H1 (cell line): ENCODE measurements at regions not wholly inside any gene's neighbourhood (a gene's known extent, or its start where the extent isn't known, plus 50 kb on each side); places are given as distances from the start of the nearest gene placed in this dataset.

Source experiments
- CTCF ChIA-PET: fragments of 300-600 bp; sonication (Branson Sonifier 250); formaldehyde crosslinking; loops from one replicate; lab custom pipeline; 2021; ENCODE audit not compliant: partially characterized antibody; lab: Charles Lee
- POLR2A ChIA-PET: fragments of 300-600 bp; sonication (Branson Sonifier 250); formaldehyde crosslinking; loops from one replicate; lab custom pipeline; 2021; ENCODE audit warnings: inconsistent platforms; ENCODE audit not compliant: partially characterized antibody; lab: Charles Lee
- DNase-seq, 2 experiments: peaks; one replicate each; pipeline versions ENCODE4 v3.0.0 to v3.0.0-alpha.2; 2010 to 2022; ENCODE audit warnings: low spot score in 2 of 2, low read depth in 1 of 2, mixed read lengths in 1 of 2
- FAIRE-seq: peaks from 2 replicates; lab custom pipeline; 2011; peaks lifted over from hg19 to GRCh38; lab: Jason Lieb, UNC
- H2AFZ ChIP-seq: 2 replicates; pipeline ENCODE4 v1.8.1; 2012; ENCODE audit warnings: low read length, inconsistent platforms
- H2AK5ac ChIP-seq: 2 replicates; pipeline ENCODE4 v1.6.1; 2013; ENCODE audit warnings: low read depth, low read length
- H2BK120ac ChIP-seq: replicated peaks from 2 replicates; pipeline ENCODE3; 2013; ENCODE audit warnings: low read depth, low read length, inconsistent platforms
- H2BK12ac ChIP-seq: 2 replicates; pipeline ENCODE4 v1.6.1; 2013; ENCODE audit warnings: low read depth, low read length
- H2BK15ac ChIP-seq: 2 replicates; pipeline ENCODE4 v1.6.1; 2013; ENCODE audit warnings: low read length
- H2BK20ac ChIP-seq: 2 replicates; pipeline ENCODE4 v1.6.1; 2013; ENCODE audit warnings: low read length
- H2BK5ac ChIP-seq: 2 replicates; pipeline ENCODE4 v1.6.1; 2013; ENCODE audit warnings: low read depth, low read length
- H3K14ac ChIP-seq: 2 replicates; pipeline ENCODE4 v1.6.1; 2013; ENCODE audit warnings: inconsistent platforms; ENCODE audit not compliant: insufficient read length
- H3K18ac ChIP-seq: 2 replicates; pipeline ENCODE4 v1.6.1; 2013; ENCODE audit warnings: low read length; ENCODE audit errors: extremely low read depth
- H3K23ac ChIP-seq: 2 replicates; pipeline ENCODE4 v1.6.1; 2013; ENCODE audit warnings: inconsistent platforms; ENCODE audit not compliant: insufficient read length
- H3K23me2 ChIP-seq: 2 replicates; pipeline ENCODE4 v1.6.1; 2013; ENCODE audit warnings: low read depth, low read length
- H3K27ac ChIP-seq: 2 replicates; pipeline ENCODE4 v1.6.1; 2011; ENCODE audit warnings: low read depth, low read length, inconsistent platforms
- H3K27me3 ChIP-seq, 4 experiments: replicated peaks in 1 of 4; 1 replicate in 1 of 4; 2 replicates in 3 of 4; pipeline versions ENCODE4 v1.6.1 to v1.8.1; 2011 to 2013; ENCODE audit warnings: low read length in 3 of 4, mild to moderate bottlenecking in 3 of 4, inconsistent platforms in 2 of 4, mixed read lengths in 2 of 4, moderate library complexity in 1 of 4; ENCODE audit not compliant: control insufficient read depth in 3 of 4, insufficient read depth in 3 of 4; ENCODE audit errors: extremely low read depth in 1 of 4
- H3K36me3 ChIP-seq, 4 experiments: 2 replicates each; pipeline versions ENCODE4 v1.6.1 to v1.8.1; 2011 to 2013; ENCODE audit warnings: mild to moderate bottlenecking in 4 of 4, low read length in 3 of 4, moderate library complexity in 2 of 4, control low read depth in 1 of 4, inconsistent platforms in 1 of 4; ENCODE audit not compliant: insufficient read depth in 4 of 4, control insufficient read depth in 2 of 4
- H3K4ac ChIP-seq: replicated peaks from 2 replicates; pipeline ENCODE3; 2013; ENCODE audit warnings: low read length, low read depth, mixed read lengths, inconsistent platforms; ENCODE audit not compliant: insufficient read length
- H3K4me1 ChIP-seq, 4 experiments: replicated peaks in 1 of 4; 1 replicate in 1 of 4; 2 replicates in 3 of 4; pipeline versions ENCODE4 v1.6.1 to v1.8.1; 2011 to 2013; ENCODE audit warnings: low read length in 3 of 4, inconsistent platforms in 2 of 4, mixed read lengths in 1 of 4; ENCODE audit not compliant: insufficient read depth in 4 of 4, control insufficient read depth in 3 of 4
- H3K4me2 ChIP-seq, 2 experiments: 2 replicates each; pipeline versions ENCODE4 v1.6.1 to v1.8.1; 2011 to 2013; ENCODE audit warnings: low read depth in 2 of 2, low read length in 2 of 2, control low read depth in 1 of 2, inconsistent platforms in 1 of 2, mild to moderate bottlenecking in 1 of 2; ENCODE audit not compliant: insufficient read depth in 1 of 2
- H3K4me3 ChIP-seq, 4 experiments: fragments of 200-600, 300-600 bp in 1 of 4; sonication (generic), shearing (Covaris generic), sonication (Bioruptor Twin) in 1 of 4; 2 replicates each; pipeline versions ENCODE4 v1.5.1 to v1.8.1; 2011 to 2016; ENCODE audit warnings: low read length in 4 of 4, low read depth in 3 of 4, control low read depth in 2 of 4, inconsistent platforms in 2 of 4, mild to moderate bottlenecking in 2 of 4, mixed read lengths in 1 of 4, moderate library complexity in 1 of 4; ENCODE audit not compliant: insufficient read depth in 2 of 4; ENCODE audit errors: extremely low read depth in 1 of 4
- H3K56ac ChIP-seq: replicated peaks from 2 replicates; pipeline ENCODE3; 2013; ENCODE audit warnings: low read depth, mild to moderate bottlenecking, mixed read lengths, low read length, inconsistent platforms; ENCODE audit not compliant: insufficient read length
- H3K79me1 ChIP-seq: 2 replicates; pipeline ENCODE4 v1.6.1; 2013; ENCODE audit warnings: low read depth, low read length, control low read depth
- H3K79me2 ChIP-seq, 2 experiments: 2 replicates each; pipeline versions ENCODE4 v1.6.1 to v1.8.1; 2012 to 2013; ENCODE audit warnings: low read length in 2 of 2, mild to moderate bottlenecking in 2 of 2, inconsistent platforms in 1 of 2; ENCODE audit not compliant: insufficient read depth in 2 of 2, control insufficient read depth in 1 of 2
- H3K9ac ChIP-seq, 4 experiments: replicated peaks in 1 of 4; 1 replicate in 1 of 4; 2 replicates in 3 of 4; pipeline versions ENCODE4 v1.6.1 to v1.8.1; 2011 to 2013; ENCODE audit warnings: low read depth in 3 of 4, low read length in 3 of 4, control low read depth in 2 of 4, mild to moderate bottlenecking in 2 of 4, moderate library complexity in 2 of 4, inconsistent platforms in 1 of 4; ENCODE audit errors: extremely low read depth in 1 of 4
- H3K9me3 ChIP-seq, 2 experiments: 2 replicates each; pipeline versions ENCODE4 v1.6.1 to v1.8.1; 2012 to 2013; ENCODE audit warnings: mild to moderate bottlenecking in 2 of 2, moderate library complexity in 2 of 2, control low read depth in 1 of 2, inconsistent platforms in 1 of 2, low read depth in 1 of 2, low read length in 1 of 2, mixed read lengths in 1 of 2; ENCODE audit not compliant: insufficient read depth in 2 of 2
- H4K20me1 ChIP-seq, 2 experiments: replicated peaks in 1 of 2; 2 replicates each; pipeline versions ENCODE3 to v1.8.1; 2011 to 2013; ENCODE audit warnings: inconsistent platforms in 2 of 2, low read length in 2 of 2, mild to moderate bottlenecking in 1 of 2; ENCODE audit not compliant: insufficient read depth in 2 of 2, control insufficient read depth in 1 of 2
- H4K5ac ChIP-seq: 2 replicates; pipeline ENCODE4 v1.6.1; 2013; ENCODE audit warnings: low read length, low read depth, mixed read lengths, inconsistent platforms; ENCODE audit not compliant: insufficient read length
- H4K8ac ChIP-seq: 2 replicates; pipeline ENCODE4 v1.8.0; 2013; ENCODE audit warnings: mild to moderate bottlenecking, moderate library complexity, low read length, inconsistent platforms; ENCODE audit not compliant: insufficient read depth; ENCODE audit errors: extremely low read depth
- H4K91ac ChIP-seq: replicated peaks from 2 replicates; pipeline ENCODE3; 2013; ENCODE audit warnings: low read length, mixed read lengths, inconsistent platforms; ENCODE audit not compliant: insufficient read length
- ATF2 ChIP-seq: IDR thresholded peaks from 2 replicates; pipeline ENCODE4 v1.6.1; 2012; ENCODE audit warnings: low read length, inconsistent platforms
- CBX5 ChIP-seq: fragments of 300-800, 300-1000 bp; sonication (generic); IDR thresholded peaks from 2 replicates; pipeline ENCODE4 v1.7.1; 2016; ENCODE audit warnings: antibody characterized with exemption, low read length, low read depth
- CREB1 ChIP-seq: IDR thresholded peaks from 2 replicates; pipeline ENCODE4 v1.6.1; 2012; ENCODE audit warnings: inconsistent platforms
- SAP30 ChIP-seq: fragments of 300-600 bp; sonication (generic); IDR thresholded peaks from 2 replicates; pipeline ENCODE4 v1.7.1; 2012; ENCODE audit warnings: low read length, moderate library complexity, mild to moderate bottlenecking, inconsistent platforms; ENCODE audit not compliant: insufficient read depth, insufficient replicate concordance
- SIN3A ChIP-seq, 2 experiments: IDR thresholded peaks in 1 of 2; conservative IDR thresholded peaks in 1 of 2; 2 replicates each; pipeline ENCODE4 v1.6.1; 2011 to 2012; ENCODE audit warnings: low read length in 2 of 2, improper control_type of control experiment in 1 of 2, low read depth in 1 of 2, mild to moderate bottlenecking in 1 of 2
- SIRT6 ChIP-seq: IDR thresholded peaks from one replicate; pipeline ENCODE4 v1.7.1; 2012; ENCODE audit warnings: low read length, inconsistent platforms
- SP2 ChIP-seq: IDR thresholded peaks from 2 replicates; pipeline ENCODE4 v1.6.1; 2012; ENCODE audit warnings: mild to moderate bottlenecking, low read length, inconsistent platforms
- TAF7 ChIP-seq: optimal IDR thresholded peaks from 2 replicates; pipeline ENCODE3; 2011; ENCODE audit warnings: low read depth, mild to moderate bottlenecking, inconsistent platforms, low read length, moderate library complexity, borderline replicate concordance
- WGBS, 2 experiments: shearing (Covaris generic) in 1 of 2; methylation state at CpG; one replicate each; pipeline versions ENCODE4 v1.1.6 to v1.1.7; 2013 to 2015; ENCODE audit warnings: low lambda C conversion rate in 2 of 2, mixed read lengths in 2 of 2, inconsistent platforms in 1 of 2, low coverage in 1 of 2, missing lambda C conversion rate in 1 of 2; ENCODE audit not compliant: insufficient replicate concordance in 2 of 2, insufficient coverage in 1 of 2, insufficient read length in 1 of 2; ENCODE audit errors: extremely low coverage in 1 of 2, missing lambda C conversion rate in 1 of 2; 5-methylcytosine and 5-hydroxymethylcytosine counted together

GRCh38 chr10:2989292-2989947 is 77.9 kb upstream of the PFKP start:
- no peak overlapping the region for H3K23ac ChIP-seq
- H3K27me3 ChIP-seq: no peaks in the 10 kb centered on the region
- no peaks in the 10 kb centered on the region for H4K20me1 ChIP-seq
- POLR2A ChIA-PET: no interaction called here
- no peak overlapping the region for H4K91ac ChIP-seq
- no peak overlapping the region for H3K4me2 ChIP-seq
- H3K4ac ChIP-seq: no peak overlapping the region
- H3K18ac ChIP-seq: no peak overlapping the region
- no peak overlapping the region for H3K4me3 ChIP-seq
- no peak overlapping the region for H2AFZ ChIP-seq
- no peak overlapping the region for H2BK12ac ChIP-seq
- peaks cover 0 to 4% (median 1%) of the 10 kb centered on the region in 4 experiments; a peak in 2 of 7 replicates for H3K4me1 ChIP-seq
- H2BK15ac ChIP-seq: no peak overlapping the region
- no peaks in the 10 kb centered on the region for H3K79me1 ChIP-seq
- DNase-seq: no peak
- H4K5ac ChIP-seq: no peak overlapping the region
- H3K23me2 ChIP-seq: no peaks in the 10 kb centered on the region
- no peak overlapping the region for H3K56ac ChIP-seq
- no peak overlapping the region; a peak in 1 of 7 replicates for H3K9ac ChIP-seq
- 98% methylated on average over 4 of the region's 4 CpGs; no CpG with 5 or more reads in 1 of the 2 experiments for WGBS, 2 experiments
- H3K14ac ChIP-seq: no peak overlapping the region
- H3K79me2 ChIP-seq: no peaks in the 10 kb centered on the region
- no peak for FAIRE-seq
- H3K36me3 ChIP-seq: no peaks in the 10 kb centered on the region
- peaks cover 3 to 5% of the 10 kb centered on the region in 2 experiments; a peak in 1 of 4 replicates for H3K9me3 ChIP-seq
- no peak overlapping the region for H2BK5ac ChIP-seq
- no peak overlapping the region for H2BK120ac ChIP-seq
- H4K8ac ChIP-seq: no peak overlapping the region
- no peak overlapping the region for H2BK20ac ChIP-seq
- CTCF ChIA-PET: interaction anchor here (0.7 to 1.6 kb wide), 4 partner anchors 10 to 61 kb away, joined by 3 to 4 read pairs (median 3); no protein-coding TSS in a partner anchor
- no peak for TF ChIP-seq SP2
- TF ChIP-seq CREB1: no peak
- TF ChIP-seq SAP30: no peak
- no peak for TF ChIP-seq SIN3A (conservative IDR thresholded peaks at IDR 0.05 in 1 of 2, IDR thresholded peaks at IDR 0.05 in 1 of 2; ENCODE audit: low read depth in 1 of 2, low read length in 2 of 2)
- TF ChIP-seq ATF2: no peak
- no peak for TF ChIP-seq SIRT6
- no peak for TF ChIP-seq TAF7
- TF ChIP-seq CBX5: no peak
- H2AK5ac ChIP-seq: no peak overlapping the region
- no peak overlapping the region for H3K27ac ChIP-seq
